ENCODE measurements at regions not wholly inside any gene's neighbourhood (a gene's known extent, or its start where the extent isn't known, plus 50 kb on each side); places are given as distances from the start of the nearest gene placed in this dataset.

GRCh38 chr2:44102790-44103562, 65.7 kb upstream of the PPM1B start:
- TF ChIP-seq, protein P1, sequence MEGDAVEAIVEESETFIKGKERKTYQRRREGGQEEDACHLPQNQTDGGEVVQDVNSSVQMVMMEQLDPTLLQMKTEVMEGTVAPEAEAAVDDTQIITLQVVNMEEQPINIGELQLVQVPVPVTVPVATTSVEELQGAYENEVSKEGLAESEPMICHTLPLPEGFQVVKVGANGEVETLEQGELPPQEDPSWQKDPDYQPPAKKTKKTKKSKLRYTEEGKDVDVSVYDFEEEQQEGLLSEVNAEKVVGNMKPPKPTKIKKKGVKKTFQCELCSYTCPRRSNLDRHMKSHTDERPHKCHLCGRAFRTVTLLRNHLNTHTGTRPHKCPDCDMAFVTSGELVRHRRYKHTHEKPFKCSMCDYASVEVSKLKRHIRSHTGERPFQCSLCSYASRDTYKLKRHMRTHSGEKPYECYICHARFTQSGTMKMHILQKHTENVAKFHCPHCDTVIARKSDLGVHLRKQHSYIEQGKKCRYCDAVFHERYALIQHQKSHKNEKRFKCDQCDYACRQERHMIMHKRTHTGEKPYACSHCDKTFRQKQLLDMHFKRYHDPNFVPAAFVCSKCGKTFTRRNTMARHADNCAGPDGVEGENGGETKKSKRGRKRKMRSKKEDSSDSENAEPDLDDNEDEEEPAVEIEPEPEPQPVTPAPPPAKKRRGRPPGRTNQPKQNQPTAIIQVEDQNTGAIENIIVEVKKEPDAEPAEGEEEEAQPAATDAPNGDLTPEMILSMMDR (IDR thresholded peaks at IDR 0.05; ENCODE audit: borderline replicate concordance, extremely low read depth, low read length, poor library complexity, severe bottlenecking) = no peak
- TF ChIP-seq EZH2 (IDR thresholded peaks at IDR 0.05; ENCODE audit: borderline replicate concordance, low read depth, low read length, severe bottlenecking) = no peak

Measured in DND-41 (cell line).